Gastroesophageal sphincter (tissue), 4 donors: ENCODE measurements at regions not wholly inside any gene's neighbourhood (a gene's known extent, or its start where the extent isn't known, plus 50 kb on each side); places are given as distances from the start of the nearest gene placed in this dataset.

Source experiments
- ATAC-seq: fragments of 150-250 bp; one replicate; pipeline ENCODE4 v1.9.1; 2016; ENCODE audit warnings: mild to moderate bottlenecking, moderate library complexity
- H3K27ac ChIP-seq, 4 donors: fragments of 200-600 bp; sonication (generic) in 3 of 4; 1 replicate in 3 of 4; 2 replicates in 1 of 4; pipeline ENCODE4 v1.5.1; 2016 to 2019
- H3K27me3 ChIP-seq: fragments of 200-600 bp; sonication (generic); one replicate; pipeline ENCODE4 v1.5.1; 2019
- H3K36me3 ChIP-seq, 2 donors: fragments of 200-600 bp; sonication (generic); one replicate each; pipeline ENCODE4 v1.5.1; 2019; ENCODE audit warnings: control low read depth in 1 of 2
- H3K4me1 ChIP-seq, 3 donors: fragments of 200-600 bp; sonication (generic); 1 replicate in 2 of 3; 2 replicates in 1 of 3; pipeline ENCODE4 v1.5.1; 2016 to 2019; ENCODE audit warnings: control low read depth in 2 of 3
- H3K4me3 ChIP-seq, 2 donors: fragments of 200-600 bp; sonication (generic); one replicate each; pipeline ENCODE4 v1.5.1; 2019; ENCODE audit warnings: mild to moderate bottlenecking in 1 of 2, moderate library complexity in 1 of 2
- H3K9me3 ChIP-seq, 3 donors: fragments of 200-600 bp; sonication (generic); one replicate each; pipeline ENCODE4 v1.5.1; 2017 to 2019; ENCODE audit warnings: control low read depth in 2 of 3
- CTCF ChIP-seq, 4 experiments: fragments of 200-600 bp in 2 of 4; fragments of 450-650 bp in 2 of 4; sonication (generic) in 1 of 4; IDR thresholded peaks; one replicate each; pipeline ENCODE4 v1.5.1; 2017 to 2019; ENCODE audit warnings: antibody characterized with exemption in 4 of 4, mild to moderate bottlenecking in 2 of 4, moderate library complexity in 2 of 4
- EP300 ChIP-seq: sonication (generic); formaldehyde crosslinking; IDR thresholded peaks from one replicate; pipeline ENCODE4 v1.6.1; 2017; ENCODE audit warnings: antibody characterized with exemption, mild to moderate bottlenecking
- POLR2A ChIP-seq, 2 donors: fragments of 450-650 bp; IDR thresholded peaks; one replicate each; pipeline ENCODE4 v1.6.1; 2017; ENCODE audit warnings: antibody characterized with exemption in 2 of 2, mild to moderate bottlenecking in 2 of 2, moderate library complexity in 1 of 2
- POLR2AphosphoS5 ChIP-seq: sonication (generic); formaldehyde crosslinking; IDR thresholded peaks from one replicate; pipeline ENCODE4 v1.6.1; 2017; ENCODE audit warnings: antibody characterized with exemption
- WGBS, 2 donors: methylation state at CpG; one replicate each; pipeline ENCODE4 v1.1.5; 2018; ENCODE audit warnings: low coverage in 1 of 2; 5-methylcytosine and 5-hydroxymethylcytosine counted together

GRCh38 chr3:106839576-106840280, 537.5 kb upstream of the CCDC54 start:
- Histone ChIP-seq H3K27ac (peak overlapping the region in 1 of 4 donors; percentile 48), H3K27me3 (no peaks in the 10 kb centered on the region)

GRCh38 chr3:106840319-106840718, 536.9 kb upstream of the CCDC54 start:
- Histone ChIP-seq H3K36me3 (no peaks in the 10 kb centered on the region), H3K4me3 (no peak overlapping the region), H3K27me3 (no peaks in the 10 kb centered on the region), H3K9me3 (no peaks in the 10 kb centered on the region), H3K27ac (no peak overlapping the region), H3K4me1 (peaks cover 0 to 11% (median 4%) of the 10 kb centered on the region in 3 donors)
- TF ChIP-seq POLR2AphosphoS5 (no peak), CTCF (IDR thresholded peaks at IDR 0.05) (no peak), POLR2A (IDR thresholded peaks at IDR 0.05) (no peak), EP300 (no peak)
- ATAC-seq = no peak

More at GRCh38 chr3:106839576-106840280, 537.5 kb upstream of the CCDC54 start:
- H3K36me3 ChIP-seq = no peaks in the 10 kb centered on the region
- no peak overlapping the region for H3K4me3 ChIP-seq
- TF ChIP-seq POLR2AphosphoS5 = no peak
- TF ChIP-seq EP300 = no peak
- TF ChIP-seq CTCF (IDR thresholded peaks at IDR 0.05) = no peak
- 17 to 55% methylated on average over 2 of the region's 2 CpGs for WGBS, 2 donors
- no peak for ATAC-seq
- no peaks in the 10 kb centered on the region for H3K9me3 ChIP-seq
- H3K4me1 ChIP-seq = peaks cover 0 to 11% (median 4%) of the 10 kb centered on the region in 3 donors

GRCh38 chr3:106842151-106842550, 535.1 kb upstream of the CCDC54 start:
- Histone ChIP-seq H3K27me3 (no peaks in the 10 kb centered on the region), H3K36me3 (no peaks in the 10 kb centered on the region), H3K4me3 (no peak overlapping the region), H3K27ac (no peak overlapping the region), H3K4me1 (peaks cover 0 to 11% (median 4%) of the 10 kb centered on the region in 3 donors), H3K9me3 (no peaks in the 10 kb centered on the region)
- no peak for ATAC-seq
- WGBS, 2 donors = 55 to 71% methylated on average over 2 of the region's 2 CpGs
- TF ChIP-seq POLR2A (IDR thresholded peaks at IDR 0.05) (no peak), POLR2AphosphoS5 (no peak), CTCF (IDR thresholded peaks at IDR 0.05) (no peak), EP300 (no peak)

GRCh38 chr3:106844638-106845037, 532.6 kb upstream of the CCDC54 start:
- no peaks in the 10 kb centered on the region for H3K27me3 ChIP-seq
- peaks cover 0 to 8% (median 4%) of the 10 kb centered on the region in 3 donors for H3K4me1 ChIP-seq
- H3K27ac ChIP-seq = no peak overlapping the region
- TF ChIP-seq CTCF (IDR thresholded peaks at IDR 0.05) (no peak), EP300 (no peak), POLR2AphosphoS5 (no peak), POLR2A (IDR thresholded peaks at IDR 0.05) (no peak)
- H3K4me3 ChIP-seq = no peak overlapping the region
- H3K9me3 ChIP-seq = no peaks in the 10 kb centered on the region
- ATAC-seq = no peak
- H3K36me3 ChIP-seq = no peaks in the 10 kb centered on the region

- WGBS, 2 donors = 64 to 68% methylated on average over 2 of the region's 2 CpGs
- Histone ChIP-seq H3K27me3 (no peaks in the 10 kb centered on the region), H3K27ac (no peak overlapping the region), H3K4me3 (no peak overlapping the region), H3K36me3 (no peaks in the 10 kb centered on the region), H3K9me3 (no peaks in the 10 kb centered on the region), H3K4me1 (no peaks in the 10 kb centered on the region)
- TF ChIP-seq POLR2AphosphoS5 (no peak), CTCF (IDR thresholded peaks at IDR 0.05) (no peak), POLR2A (IDR thresholded peaks at IDR 0.05) (no peak), EP300 (no peak)
- ATAC-seq = no peak
These were observed 529.1 kb upstream of the CCDC54 start for GRCh38 chr3:106848099-106848498.
